Left lung (tissue), 4 donors: ENCODE measurements at regions not wholly inside any gene's neighbourhood (a gene's known extent, or its start where the extent isn't known, plus 50 kb on each side); places are given as distances from the start of the nearest gene placed in this dataset.

Experiments used
- ATAC-seq: fragments of 200-7000 bp; cut with Tn5 transposase; one replicate; pipeline ENCODE4 v1.9.1; 2020; ENCODE audit warnings: moderate library complexity
- DNase-seq, 4 donors: peaks; one replicate each; pipeline ENCODE4 v3.0.0-alpha.2; 2013 to 2020
- H3K27ac ChIP-seq, 2 donors: fragments of 200-600 bp; sonication (generic) in 1 of 2; one replicate each; pipeline versions ENCODE4 v1.5.0 to v1.8.0; 2020 to 2021
- H3K27me3 ChIP-seq, 2 donors: fragments of 200-600 bp; sonication (generic) in 1 of 2; one replicate each; pipeline versions ENCODE4 v1.5.0 to v1.8.0; 2020 to 2021
- H3K36me3 ChIP-seq, 2 donors: fragments of 200-600 bp; sonication (generic) in 1 of 2; one replicate each; pipeline versions ENCODE4 v1.5.0 to v1.8.0; 2020 to 2021
- H3K4me1 ChIP-seq, 2 donors: fragments of 200-600 bp; one replicate each; pipeline ENCODE4 v1.8.0; 2021
- H3K4me3 ChIP-seq, 2 donors: fragments of 200-600 bp; sonication (generic) in 1 of 2; one replicate each; pipeline versions ENCODE4 v1.5.0 to v1.8.0; 2020 to 2021; ENCODE audit warnings: mild to moderate bottlenecking in 1 of 2
- H3K9me3 ChIP-seq, 2 donors: fragments of 200-600 bp; sonication (generic) in 1 of 2; one replicate each; pipeline versions ENCODE4 v1.5.0 to v1.8.0; 2020 to 2021
- CTCF ChIP-seq, 2 donors: fragments of 200-600 bp; sonication (generic) in 1 of 2; IDR thresholded peaks; one replicate each; pipeline versions ENCODE4 v1.5.0 to v1.8.0; 2021; ENCODE audit warnings: antibody characterized with exemption in 2 of 2
- intact Hi-C, 2 donors: fragments of 100-400 bp; cut with DNase I; formaldehyde crosslinking; loops; one replicate each; pipeline versions ENCODE4 v1.11.2 to v1.14.2; 2022
- donor health status: DM: no; HTN: yes; CAD: no.
- donor health status: DM: no; HTN: no; CAD: no.

- intact Hi-C loops, result no loop called here
- Histone ChIP-seq H3K9me3 (peaks cover 0 to 60% of the 10 kb centered on the region in 2 donors), H3K27ac (no peak overlapping the region), H3K27me3 (no peaks in the 10 kb centered on the region), H3K4me3 (no peak overlapping the region), H3K4me1 (no peaks in the 10 kb centered on the region), H3K36me3 (no peaks in the 10 kb centered on the region)
- DNase-seq (no peak), ATAC-seq (no peak)
- no peak for TF ChIP-seq CTCF (IDR thresholded peaks at IDR 0.05)
Measured at GRCh38 chr7:63092951-63093350, 905.7 kb upstream of the ZNF722 start.

GRCh38 chr7:63093481-63093880 is 905.2 kb upstream of the ZNF722 start:
- Histone ChIP-seq H3K36me3 (no peaks in the 10 kb centered on the region), H3K4me1 (no peaks in the 10 kb centered on the region), H3K27me3 (no peaks in the 10 kb centered on the region), H3K4me3 (no peak overlapping the region), H3K27ac (no peak overlapping the region), H3K9me3 (peaks cover 0 to 60% of the 10 kb centered on the region in 2 donors)
- no peak for DNase-seq
- intact Hi-C loops, result no loop called here
- no peak for TF ChIP-seq CTCF (IDR thresholded peaks at IDR 0.05)
- ATAC-seq, result no peak

- DNase-seq, result no peak
- intact Hi-C loops, result no loop called here
- Histone ChIP-seq H3K4me1 (no peaks in the 10 kb centered on the region), H3K9me3 (peaks cover 0 to 49% of the 10 kb centered on the region in 2 donors), H3K4me3 (no peak overlapping the region), H3K27ac (no peak overlapping the region), H3K36me3 (no peaks in the 10 kb centered on the region), H3K27me3 (no peaks in the 10 kb centered on the region)
- no peak for TF ChIP-seq CTCF (IDR thresholded peaks at IDR 0.05)
- ATAC-seq, result no peak
Measured at GRCh38 chr7:63096141-63096540, 902.5 kb upstream of the ZNF722 start.

GRCh38 chr7:63104666-63105065 is 894.0 kb upstream of the ZNF722 start:
- no peaks in the 10 kb centered on the region for H3K4me1 ChIP-seq
- H3K27ac ChIP-seq, result no peak overlapping the region
- no peak for TF ChIP-seq CTCF (IDR thresholded peaks at IDR 0.05)
- intact Hi-C loops, result no loop called here
- no peak for ATAC-seq
- H3K4me3 ChIP-seq, result no peak overlapping the region
- DNase-seq, result no peak
- peaks cover 0 to 85% of the 10 kb centered on the region in 2 donors for H3K9me3 ChIP-seq
- no peaks in the 10 kb centered on the region for H3K27me3 ChIP-seq
- H3K36me3 ChIP-seq, result no peaks in the 10 kb centered on the region

- intact Hi-C loops, result no loop called here
- no peak for TF ChIP-seq CTCF (IDR thresholded peaks at IDR 0.05)
- no peaks in the 10 kb centered on the region for H3K4me1 ChIP-seq
- DNase-seq (no peak), ATAC-seq (no peak)
- no peak overlapping the region for H3K4me3 ChIP-seq
- H3K36me3 ChIP-seq, result no peaks in the 10 kb centered on the region
- peaks cover 0 to 86% of the 10 kb centered on the region in 2 donors for H3K9me3 ChIP-seq
- no peak overlapping the region for H3K27ac ChIP-seq
- no peaks in the 10 kb centered on the region for H3K27me3 ChIP-seq
Measured at GRCh38 chr7:63105978-63106377, 892.7 kb upstream of the ZNF722 start.
